Aorta (tissue), 5 donors: ENCODE measurements at regions not wholly inside any gene's neighbourhood (a gene's known extent, or its start where the extent isn't known, plus 50 kb on each side); places are given as distances from the start of the nearest gene placed in this dataset.

Source experiments
- ATAC-seq: fragments of 200-7000 bp; cut with Tn5 transposase; one replicate; pipeline ENCODE4 v1.9.1; 2022; ENCODE audit warnings: moderate library complexity; ENCODE audit not compliant: low FRiP score
- DNase-seq, 2 donors: peaks; one replicate each; pipeline ENCODE4 v3.0.0-alpha.2; 2020
- H3K27ac ChIP-seq, 2 donors: one replicate each; pipeline ENCODE4 v1.5.1; 2013; ENCODE audit warnings: low read length in 2 of 2, mild to moderate bottlenecking in 2 of 2, moderate library complexity in 2 of 2, control low read depth in 1 of 2, inconsistent platforms in 1 of 2, low read depth in 1 of 2
- H3K27me3 ChIP-seq, 2 donors: one replicate each; pipeline ENCODE4 v1.6.1; 2013; ENCODE audit warnings: control low read depth in 1 of 2, low read length in 1 of 2, mild to moderate bottlenecking in 1 of 2, moderate library complexity in 1 of 2; ENCODE audit not compliant: insufficient read depth in 2 of 2, control insufficient read depth in 1 of 2
- H3K36me3 ChIP-seq, 2 donors: one replicate each; pipeline ENCODE4 v1.6.1; 2013; ENCODE audit warnings: control low read depth in 1 of 2, low read length in 1 of 2, mild to moderate bottlenecking in 1 of 2; ENCODE audit not compliant: insufficient read depth in 2 of 2, control insufficient read depth in 1 of 2
- H3K4me1 ChIP-seq, 2 donors: one replicate each; pipeline ENCODE4 v1.6.1; 2013; ENCODE audit warnings: low read length in 2 of 2, control low read depth in 1 of 2, mild to moderate bottlenecking in 1 of 2, moderate library complexity in 1 of 2; ENCODE audit not compliant: insufficient read depth in 2 of 2, control insufficient read depth in 1 of 2
- H3K4me3 ChIP-seq, 2 donors: one replicate each; pipeline ENCODE4 v1.5.1; 2013; ENCODE audit warnings: low read length in 2 of 2, control low read depth in 1 of 2, mild to moderate bottlenecking in 1 of 2
- H3K9me3 ChIP-seq: one replicate; pipeline ENCODE4 v1.6.1; 2013; ENCODE audit warnings: mild to moderate bottlenecking, low read length; ENCODE audit not compliant: control insufficient read depth
- WGBS, 2 donors: extraction: QIAGEN DNeasy Blood & Tissue Kit; methylation state at CpG; one replicate each; pipeline ENCODE4 v1.1.7; 2013; 5-methylcytosine and 5-hydroxymethylcytosine counted together
- intact Hi-C, 2 donors: fragments of 100-400 bp; cut with DNase I; formaldehyde crosslinking; loops; one replicate each; pipeline versions ENCODE4 v1.14.2 to v1.15.0; 2022
- donor health status: healthy with polysubstance abuse.
- donor health status: Bipolar disorder and iron deficiency.
- donor health status: DM: no; HTN: no; CAD: no.
- donor health status: DM: no; HTN: no; CAD: no.
- donor health status: DM: yes; HTN: yes; CAD: no.

DNA sequence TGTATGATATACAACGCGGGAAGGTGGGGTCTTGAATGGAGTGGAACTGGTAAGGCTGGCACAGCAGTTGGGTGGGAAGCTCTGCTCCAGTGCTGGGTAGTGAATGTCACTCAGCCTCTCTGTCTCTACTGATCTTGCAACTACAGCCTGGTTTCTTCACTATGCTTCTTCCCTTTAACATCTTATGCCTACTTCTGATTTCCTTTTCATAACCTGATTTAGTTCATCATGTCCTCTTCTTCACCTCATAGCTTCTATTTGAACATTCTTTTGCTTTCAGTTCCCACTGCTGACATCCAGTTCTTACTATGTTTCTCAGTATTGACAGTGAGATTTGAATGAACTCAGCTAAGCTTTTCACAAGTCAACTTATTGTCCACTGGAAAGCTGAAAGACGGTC is 286.2 kb downstream of the ARL6IP6 start:
- DNase-seq (no peak), ATAC-seq (no peak)
- Histone ChIP-seq H3K27me3 (no peaks in the 10 kb centered on the region), H3K27ac (no peak overlapping the region), H3K9me3 (no peaks in the 10 kb centered on the region), H3K36me3 (no peaks in the 10 kb centered on the region), H3K4me1 (no peaks in the 10 kb centered on the region), H3K4me3 (no peak overlapping the region)
- intact Hi-C loops, result no loop called here
- WGBS, 2 donors, result 83 to 89% methylated on average over 3 of the region's 3 CpGs

DNA sequence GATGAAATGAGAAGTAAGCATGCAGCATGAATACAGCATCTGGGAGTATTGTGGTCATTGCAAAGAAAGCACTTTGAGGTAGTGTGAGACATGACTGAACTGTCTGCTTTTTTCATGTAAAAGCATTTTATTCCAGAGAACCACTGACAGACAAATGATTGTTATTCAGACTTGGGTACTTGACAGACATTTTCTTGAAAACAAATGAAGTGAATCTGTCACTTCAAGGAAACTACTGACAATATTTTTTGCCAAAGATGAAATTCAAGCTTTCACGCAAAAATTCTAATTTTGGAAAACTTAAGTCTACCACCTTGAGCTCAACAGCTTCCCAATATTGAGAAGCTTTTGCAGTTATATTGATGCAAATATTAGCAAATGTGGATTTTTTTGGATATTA is 255.7 kb downstream of the ARL6IP6 start:
- ATAC-seq, result no peak
- intact Hi-C loops, result no loop called here
- WGBS, 2 donors, result 6 to 46% methylated on average over 1 of the region's 1 CpG
- no peak for DNase-seq
- no peak overlapping the region for H3K4me3 ChIP-seq
- no peaks in the 10 kb centered on the region for H3K4me1 ChIP-seq
- no peaks in the 10 kb centered on the region for H3K9me3 ChIP-seq
- H3K27me3 ChIP-seq, result no peaks in the 10 kb centered on the region
- no peaks in the 10 kb centered on the region for H3K36me3 ChIP-seq
- H3K27ac ChIP-seq, result no peak overlapping the region

- Histone ChIP-seq H3K9me3 (no peaks in the 10 kb centered on the region), H3K4me3 (no peak overlapping the region), H3K27ac (no peak overlapping the region), H3K4me1 (no peaks in the 10 kb centered on the region), H3K36me3 (no peaks in the 10 kb centered on the region), H3K27me3 (no peaks in the 10 kb centered on the region)
- WGBS, 2 donors, result 60 to 74% methylated on average over 1 of the region's 1 CpG
- intact Hi-C loops, result no loop called here
- DNase-seq, result no peak
- no peak for ATAC-seq
Observed at GRCh38 chr2:152971685-152972084, 253.3 kb downstream of the ARL6IP6 start.

- Histone ChIP-seq H3K9me3 (no peaks in the 10 kb centered on the region), H3K27ac (no peak overlapping the region), H3K4me1 (no peaks in the 10 kb centered on the region), H3K4me3 (no peak overlapping the region), H3K36me3 (no peaks in the 10 kb centered on the region), H3K27me3 (no peaks in the 10 kb centered on the region)
- 58 to 64% methylated on average over 2 of the region's 2 CpGs for WGBS, 2 donors
- ATAC-seq (no peak), DNase-seq (no peak)
- intact Hi-C loops, result no loop called here
Observed at GRCh38 chr2:152962446-152962845, 244.0 kb downstream of the ARL6IP6 start.

DNA sequence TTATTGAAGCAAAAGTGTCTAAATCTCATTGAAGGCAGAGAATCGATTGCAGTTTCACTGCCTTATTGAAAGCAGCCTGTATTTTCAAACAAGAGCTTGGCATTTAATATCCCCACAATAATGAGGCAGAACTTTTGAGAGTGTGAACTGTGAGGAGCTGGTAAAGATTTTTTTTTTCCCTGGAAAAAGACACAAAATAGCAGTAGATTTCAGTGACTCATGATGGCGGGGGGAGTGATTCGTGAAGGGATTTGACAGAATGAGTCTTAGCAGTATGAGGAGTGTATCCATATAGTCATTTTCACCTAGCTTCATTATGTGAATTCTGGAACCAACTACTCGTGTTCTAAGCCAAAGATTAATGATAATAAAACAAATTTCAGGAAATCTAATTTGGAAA is 242.9 kb downstream of the ARL6IP6 start:
- Histone ChIP-seq H3K4me1 (no peaks in the 10 kb centered on the region), H3K4me3 (no peak overlapping the region), H3K27me3 (no peaks in the 10 kb centered on the region), H3K27ac (no peak overlapping the region), H3K9me3 (no peaks in the 10 kb centered on the region), H3K36me3 (no peaks in the 10 kb centered on the region)
- DNase-seq (no peak), ATAC-seq (no peak)
- intact Hi-C loops, result no loop called here
- 69 to 71% methylated on average over 4 of the region's 4 CpGs for WGBS, 2 donors

- DNase-seq (no peak), ATAC-seq (no peak)
- H3K9me3 ChIP-seq, result no peaks in the 10 kb centered on the region
- no peaks in the 10 kb centered on the region for H3K27me3 ChIP-seq
- intact Hi-C loops, result no loop called here
- H3K4me3 ChIP-seq, result no peak overlapping the region
- 30 to 44% methylated on average over 2 of the region's 2 CpGs for WGBS, 2 donors
- no peaks in the 10 kb centered on the region for H3K4me1 ChIP-seq
- no peak overlapping the region for H3K27ac ChIP-seq
- H3K36me3 ChIP-seq, result no peaks in the 10 kb centered on the region
Observed at GRCh38 chr2:152950126-152950525, 231.7 kb downstream of the ARL6IP6 start.

DNA sequence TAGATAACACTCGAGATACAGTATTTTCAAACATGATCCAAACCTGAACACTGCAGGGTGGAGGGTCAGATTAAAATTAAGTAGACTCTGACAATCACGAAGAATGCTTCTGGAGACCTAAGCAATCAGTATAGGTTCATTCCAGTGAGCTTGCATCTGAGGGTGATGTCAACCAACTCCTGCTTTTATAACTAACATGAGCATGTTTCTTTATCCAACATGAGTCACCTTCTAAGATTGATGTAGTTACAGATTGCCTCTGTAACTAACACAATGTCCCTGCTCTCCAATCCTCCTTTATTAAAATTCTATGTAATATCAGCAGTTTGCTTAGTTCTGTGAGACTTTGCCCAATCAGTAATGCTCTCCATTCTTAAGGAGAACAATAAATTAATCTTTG is 225.7 kb downstream of the ARL6IP6 start:
- no peaks in the 10 kb centered on the region for H3K36me3 ChIP-seq
- no peaks in the 10 kb centered on the region for H3K4me1 ChIP-seq
- DNase-seq, result no peak
- 58 to 61% methylated on average over 2 of the region's 2 CpGs for WGBS, 2 donors
- ATAC-seq, result no peak
- intact Hi-C loops, result no loop called here
- no peaks in the 10 kb centered on the region for H3K9me3 ChIP-seq
- no peak overlapping the region for H3K4me3 ChIP-seq
- H3K27me3 ChIP-seq, result no peaks in the 10 kb centered on the region
- no peak overlapping the region for H3K27ac ChIP-seq

GRCh38 chr2:152942940-152943440 is 224.6 kb downstream of the ARL6IP6 start:
- no peak overlapping the region for H3K4me3 ChIP-seq
- intact Hi-C loops, result no loop called here
- no peak for DNase-seq
- ATAC-seq, result no peak
- no peaks in the 10 kb centered on the region for H3K4me1 ChIP-seq
- H3K9me3 ChIP-seq, result no peaks in the 10 kb centered on the region
- no peaks in the 10 kb centered on the region for H3K27me3 ChIP-seq
- H3K36me3 ChIP-seq, result no peaks in the 10 kb centered on the region
- no peak overlapping the region for H3K27ac ChIP-seq
- WGBS, 2 donors, result 74 to 84% methylated on average over 3 of the region's 3 CpGs

DNA sequence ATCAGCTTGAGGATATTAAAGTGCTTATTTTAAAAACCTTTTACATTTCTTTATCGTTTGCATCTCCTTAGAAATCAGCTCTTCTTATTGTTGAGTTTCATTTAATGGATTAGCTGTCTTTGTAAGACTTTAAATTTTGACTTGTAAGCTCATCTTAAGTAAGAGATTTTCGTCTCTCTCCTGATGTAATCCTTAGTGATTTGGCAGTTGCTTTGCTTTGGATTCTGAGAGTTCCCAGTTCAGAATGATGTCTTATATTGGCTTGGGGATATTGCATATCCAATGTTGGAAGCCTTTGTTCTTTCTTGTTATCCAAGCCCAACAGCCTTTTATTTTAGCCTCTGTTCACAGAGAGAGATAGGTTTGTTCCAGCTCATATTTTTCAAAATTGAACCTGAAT is 212.1 kb downstream of the ARL6IP6 start:
- intact Hi-C loops, result no loop called here
- Histone ChIP-seq H3K4me1 (no peaks in the 10 kb centered on the region), H3K4me3 (no peak overlapping the region), H3K9me3 (no peaks in the 10 kb centered on the region), H3K27ac (no peak overlapping the region), H3K27me3 (no peaks in the 10 kb centered on the region), H3K36me3 (no peaks in the 10 kb centered on the region)
- WGBS, 2 donors, result 73 to 76% methylated on average over 2 of the region's 2 CpGs
- DNase-seq, result no peak
- no peak for ATAC-seq
